ENCODE measurements at regions not wholly inside any gene's neighbourhood (a gene's known extent, or its start where the extent isn't known, plus 50 kb on each side); places are given as distances from the start of the nearest gene placed in this dataset.

- TF ChIP-seq CTCF (IDR thresholded peaks at IDR 0.05 in 4 of 5, conservative IDR thresholded peaks at IDR 0.05 in 1 of 5) (no peak), POLR2A (IDR thresholded peaks at IDR 0.05) (no peak)
Measured at GRCh38 chr9:96141128-96141474, 160.9 kb downstream of the HSD17B3 start.

Data from gastrocnemius medialis (tissue), 4 donors.